Liver (tissue), 3 donors: ENCODE measurements at regions not wholly inside any gene's neighbourhood (a gene's known extent, or its start where the extent isn't known, plus 50 kb on each side); places are given as distances from the start of the nearest gene placed in this dataset.

ENCODE experiments used
- MAX ChIP-seq: IDR thresholded peaks from 2 replicates; pipeline ENCODE4 v1.6.1; 2016; ENCODE audit warnings: antibody characterized with exemption
- RAD21 ChIP-seq, 2 donors: IDR thresholded peaks; 2 replicates each; pipeline ENCODE4 v1.6.1; 2016; ENCODE audit warnings: antibody characterized with exemption in 2 of 2, mild to moderate bottlenecking in 2 of 2
- SP1 ChIP-seq: IDR thresholded peaks from 2 replicates; pipeline ENCODE4 v1.6.1; 2018; ENCODE audit warnings: antibody characterized with exemption, mild to moderate bottlenecking
- YY1 ChIP-seq: IDR thresholded peaks from 2 replicates; pipeline ENCODE4 v1.6.1; 2016; ENCODE audit warnings: antibody characterized with exemption, mild to moderate bottlenecking
- TF ChIP-seq, protein P1 (sequence below): fragments of 150-350 bp; IDR thresholded peaks from 2 replicates; pipeline ENCODE4 v1.5.1; 2017; ENCODE audit warnings: improper control_type of control experiment, low read depth, low read length; ENCODE audit not compliant: missing input control
- donor health status: healthy.
- donor health status: healthy.

DNA sequence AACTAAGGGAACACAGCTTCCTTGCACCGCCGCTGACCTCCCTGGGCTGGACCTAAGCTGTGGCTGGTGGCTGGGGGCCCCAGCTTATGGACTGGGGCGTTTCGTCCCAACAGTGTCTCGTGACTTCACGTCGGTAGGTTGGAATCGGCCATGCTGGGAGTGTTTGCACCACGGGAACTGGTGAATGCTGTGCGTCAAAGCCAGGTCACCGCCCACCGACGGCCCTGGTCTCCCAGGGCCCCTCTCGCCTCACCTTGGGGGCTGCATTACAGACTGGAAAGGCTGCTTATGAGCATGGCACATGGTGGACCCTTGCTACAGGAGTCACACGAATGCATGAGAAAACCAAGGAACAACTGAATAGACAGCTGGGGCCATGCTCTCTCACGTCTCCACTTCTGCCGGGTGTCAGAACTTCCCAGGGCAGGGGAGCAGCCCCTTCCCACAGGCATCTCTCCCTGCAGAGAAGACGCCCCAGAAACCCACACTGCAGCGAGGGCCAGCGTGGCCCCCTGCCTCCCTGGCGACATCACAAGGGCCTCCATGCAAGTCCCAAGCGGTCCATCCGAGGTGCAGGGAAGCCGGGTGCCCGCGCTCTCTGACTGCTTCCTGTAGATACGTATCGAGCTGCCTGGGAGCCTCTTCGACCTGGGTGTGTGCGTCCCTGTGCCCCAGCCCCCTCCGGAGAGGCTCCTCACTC lies 81.7 kb downstream of the SIK1 start:
- TF ChIP-seq, protein P1, sequence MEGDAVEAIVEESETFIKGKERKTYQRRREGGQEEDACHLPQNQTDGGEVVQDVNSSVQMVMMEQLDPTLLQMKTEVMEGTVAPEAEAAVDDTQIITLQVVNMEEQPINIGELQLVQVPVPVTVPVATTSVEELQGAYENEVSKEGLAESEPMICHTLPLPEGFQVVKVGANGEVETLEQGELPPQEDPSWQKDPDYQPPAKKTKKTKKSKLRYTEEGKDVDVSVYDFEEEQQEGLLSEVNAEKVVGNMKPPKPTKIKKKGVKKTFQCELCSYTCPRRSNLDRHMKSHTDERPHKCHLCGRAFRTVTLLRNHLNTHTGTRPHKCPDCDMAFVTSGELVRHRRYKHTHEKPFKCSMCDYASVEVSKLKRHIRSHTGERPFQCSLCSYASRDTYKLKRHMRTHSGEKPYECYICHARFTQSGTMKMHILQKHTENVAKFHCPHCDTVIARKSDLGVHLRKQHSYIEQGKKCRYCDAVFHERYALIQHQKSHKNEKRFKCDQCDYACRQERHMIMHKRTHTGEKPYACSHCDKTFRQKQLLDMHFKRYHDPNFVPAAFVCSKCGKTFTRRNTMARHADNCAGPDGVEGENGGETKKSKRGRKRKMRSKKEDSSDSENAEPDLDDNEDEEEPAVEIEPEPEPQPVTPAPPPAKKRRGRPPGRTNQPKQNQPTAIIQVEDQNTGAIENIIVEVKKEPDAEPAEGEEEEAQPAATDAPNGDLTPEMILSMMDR = no peak
- TF ChIP-seq MAX (no peak), YY1 (no peak), RAD21 (IDR thresholded peaks at IDR 0.05) (no peak), SP1 (no peak)
